Lung microvascular endothelial cell (primary cell): ENCODE measurements at regions not wholly inside any gene's neighbourhood (a gene's known extent, or its start where the extent isn't known, plus 50 kb on each side); places are given as distances from the start of the nearest gene placed in this dataset.

Source experiments
- DNase-seq, 2 donors: peaks; one replicate each; pipeline versions ENCODE4 v3.0.0 to v3.0.0-alpha.2; 2010; ENCODE audit warnings: low read depth in 2 of 2

DNA sequence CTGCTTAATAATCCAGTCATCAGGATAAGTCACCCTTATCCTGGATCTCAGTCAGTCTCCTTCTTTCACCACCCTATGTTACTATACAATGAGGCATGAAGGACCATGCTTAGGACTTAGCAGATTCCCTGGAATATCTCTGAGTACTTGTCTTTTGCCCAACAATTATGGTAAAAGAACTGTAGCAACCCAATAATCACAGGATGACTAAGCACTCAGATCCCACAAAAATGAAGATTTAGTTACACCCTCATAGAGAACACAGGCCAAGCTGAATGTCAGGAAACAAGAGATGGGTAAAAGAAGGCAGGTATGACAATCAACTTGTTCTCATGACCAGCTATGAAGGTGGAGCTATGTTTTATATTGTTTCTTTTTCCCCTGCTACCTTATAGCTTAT lies 91.4 kb downstream of the EDN1 start:
- DNase-seq: no peak

DNA sequence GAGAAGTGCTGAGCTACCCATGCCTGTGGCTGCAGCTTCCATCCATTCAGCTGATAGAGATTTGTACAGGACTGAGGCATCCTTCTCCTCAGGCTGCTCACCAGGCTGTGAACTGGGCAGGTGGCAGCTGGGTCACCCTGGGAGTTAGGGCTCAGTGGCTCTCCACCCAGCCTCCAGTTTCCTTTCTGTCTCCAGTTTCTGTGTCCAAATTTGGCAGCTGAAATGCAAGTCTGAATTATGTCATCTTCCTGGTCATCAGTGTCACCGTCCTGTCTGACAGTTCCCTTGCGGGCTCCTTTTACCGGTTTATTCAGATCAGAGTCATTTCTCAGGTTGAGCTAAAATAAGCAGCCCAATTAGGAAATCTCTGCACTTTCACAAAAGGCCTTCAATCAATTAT lies 93.3 kb downstream of the EDN1 start:
- DNase-seq: peak in 1 of 2 donors; percentile 14

DNA sequence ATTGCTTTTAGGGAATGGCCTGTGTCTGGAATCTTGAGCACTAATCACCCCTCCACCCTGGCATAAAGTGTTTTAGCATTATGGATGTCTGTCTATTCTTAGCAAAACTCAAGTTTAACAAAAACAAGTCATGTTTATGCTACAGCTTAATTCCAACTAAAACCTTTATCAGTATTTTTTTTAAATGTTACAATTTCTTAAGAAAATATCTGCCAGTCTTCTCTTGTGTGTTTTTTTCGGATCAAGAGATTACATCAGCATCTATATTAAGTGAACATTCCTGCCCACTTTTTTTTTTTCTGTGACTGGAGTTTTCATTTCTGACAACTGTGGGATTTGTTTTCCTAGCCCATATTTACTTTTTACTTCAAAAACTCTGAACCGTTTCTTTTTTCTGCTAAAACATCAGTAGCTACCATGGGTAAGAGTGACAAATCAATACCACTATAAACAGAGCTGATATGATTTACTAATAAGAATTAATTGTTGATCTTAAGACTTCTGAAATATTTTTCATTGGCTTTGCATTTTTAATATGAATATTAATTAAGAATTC lies 94.3 kb downstream of the EDN1 start:
- no peak for DNase-seq

DNA sequence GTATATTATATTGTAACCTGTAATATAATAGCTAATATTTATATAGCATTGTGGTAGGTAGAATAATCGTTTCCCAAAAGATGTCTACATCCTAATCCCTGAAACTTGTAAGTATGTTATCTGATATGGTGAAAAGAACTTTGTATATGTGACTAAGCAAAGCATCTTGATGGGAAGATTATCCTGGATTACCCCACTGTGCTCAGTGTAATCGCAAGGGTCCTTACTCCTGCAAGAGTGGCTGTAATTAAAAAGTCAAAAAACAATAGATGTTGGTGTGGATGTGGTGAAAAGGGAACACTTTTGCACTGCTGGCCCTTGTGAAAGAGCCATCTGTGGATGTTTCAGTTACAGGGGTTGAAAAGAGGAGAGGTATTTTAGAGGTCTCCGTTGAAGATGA lies 95.2 kb downstream of the EDN1 start:
- no peak for DNase-seq

DNA sequence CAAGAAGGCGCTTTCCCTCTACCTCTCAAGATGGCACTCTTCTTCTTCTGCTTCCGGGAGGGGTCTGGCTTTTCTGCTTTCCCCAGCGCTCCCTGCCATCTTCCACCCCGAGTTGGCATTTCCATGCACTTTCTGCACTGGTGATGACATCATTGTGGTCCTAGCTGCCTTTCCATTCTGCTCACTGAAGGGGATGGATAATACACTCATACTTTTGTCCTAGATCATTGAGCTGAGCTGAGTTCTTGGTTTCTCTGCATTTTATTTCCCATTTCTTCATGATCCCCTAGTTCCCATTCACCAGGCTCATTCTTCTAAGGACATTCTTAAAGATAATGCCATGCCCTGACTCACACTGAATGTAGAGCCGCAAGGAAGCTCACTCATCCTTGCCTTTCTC lies 96.7 kb downstream of the EDN1 start:
- no peak for DNase-seq

DNA sequence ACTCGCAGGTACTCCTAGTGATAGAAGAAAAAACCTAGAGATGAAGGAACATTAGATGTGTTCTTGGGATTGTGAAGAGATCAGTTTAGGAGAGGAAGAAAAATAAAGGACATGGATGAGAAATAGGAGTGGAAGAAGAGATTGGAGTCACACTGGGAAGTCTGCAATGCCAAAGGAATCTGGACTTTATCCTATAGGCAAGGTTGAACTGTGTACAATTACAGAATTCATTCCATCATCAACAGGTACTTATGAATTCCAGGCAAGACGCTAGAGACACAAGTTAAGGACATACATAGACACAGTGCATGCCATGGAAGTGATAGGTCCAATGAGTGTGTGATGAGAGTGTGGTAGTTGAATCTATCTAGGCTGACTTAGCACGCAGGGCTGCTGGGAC lies 101.3 kb downstream of the EDN1 start:
- DNase-seq: no peak

DNA sequence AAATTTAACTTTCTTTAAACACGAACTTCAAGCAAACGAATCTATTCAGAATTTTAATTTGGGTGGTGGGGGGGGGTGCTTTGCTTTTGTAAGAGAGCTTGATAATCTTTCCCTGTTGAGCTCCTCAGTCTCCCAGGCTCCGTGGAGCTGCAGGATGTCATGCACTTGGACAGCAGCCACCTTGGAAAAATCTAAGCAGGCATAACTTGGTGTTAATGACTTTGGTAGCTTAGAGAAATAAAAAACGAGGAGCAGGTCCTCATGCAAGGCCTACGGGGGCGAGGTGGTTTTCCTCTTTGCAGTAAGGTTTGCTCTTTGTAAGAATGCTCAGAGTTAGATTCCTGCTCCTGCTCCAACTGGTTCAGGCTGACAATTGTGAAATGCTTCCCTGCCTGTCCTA lies 102.3 kb downstream of the EDN1 start:
- peak in 1 of 2 donors; percentile 19 for DNase-seq

DNA sequence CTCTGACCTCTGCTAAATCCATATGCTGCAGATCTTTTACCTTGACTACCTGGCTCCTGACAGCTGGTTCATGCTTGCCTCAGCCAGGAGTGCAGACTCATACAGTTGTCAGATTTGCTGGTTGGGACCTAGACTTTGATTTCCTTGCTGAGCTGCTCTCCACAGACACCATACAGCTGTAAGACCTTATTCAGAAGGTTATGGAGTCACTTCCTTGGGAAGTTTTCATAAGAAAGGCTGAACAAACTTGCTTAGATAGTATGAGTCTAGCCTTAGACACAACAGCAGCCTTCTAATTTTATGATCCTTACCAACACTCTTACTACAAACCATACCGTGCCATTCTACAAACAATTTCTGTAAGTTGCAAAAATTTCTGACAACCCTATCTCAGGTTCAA lies 102.9 kb downstream of the EDN1 start:
- DNase-seq: peak in 1 of 2 donors; percentile 73

DNA sequence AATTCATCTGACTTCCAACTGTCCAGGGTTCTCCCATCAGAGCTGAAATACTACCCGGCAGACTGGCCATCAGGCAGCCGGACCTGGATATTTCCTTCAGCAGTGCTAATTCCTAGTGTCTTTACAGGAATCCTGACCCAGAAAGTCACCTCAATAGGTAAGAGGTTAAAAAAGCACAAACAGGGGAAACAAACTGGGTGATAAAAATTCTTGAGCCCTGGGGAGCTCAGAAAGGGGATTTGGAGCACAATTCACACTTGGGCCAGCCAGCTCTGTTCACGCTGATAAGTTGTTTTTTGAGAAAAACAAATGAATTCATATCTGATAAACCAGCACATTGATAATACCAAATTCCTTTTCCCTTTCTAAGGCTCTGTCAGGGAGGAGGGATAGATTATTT lies 104.0 kb downstream of the EDN1 start:
- DNase-seq: no peak

DNA sequence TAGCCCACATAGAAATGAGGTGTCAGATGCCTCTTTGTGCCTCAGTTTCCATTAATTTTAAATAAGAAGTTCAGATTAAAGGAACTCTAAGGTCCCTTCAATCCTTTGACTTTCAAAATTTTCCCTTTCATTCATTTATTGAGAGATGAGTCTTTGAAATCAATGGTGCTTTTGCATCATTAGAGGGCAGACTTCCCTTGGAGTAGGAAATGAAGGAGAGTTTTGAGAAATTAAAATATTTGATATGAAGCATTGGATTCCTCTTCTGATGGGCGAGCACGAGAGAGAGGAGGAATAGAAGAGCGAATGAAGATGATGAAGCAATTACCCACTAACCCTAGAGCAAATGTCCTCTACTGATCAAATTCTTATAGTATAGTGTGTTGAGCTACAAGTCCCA lies 105.7 kb downstream of the EDN1 start:
- DNase-seq: peak; percentile 15 to 47

DNA sequence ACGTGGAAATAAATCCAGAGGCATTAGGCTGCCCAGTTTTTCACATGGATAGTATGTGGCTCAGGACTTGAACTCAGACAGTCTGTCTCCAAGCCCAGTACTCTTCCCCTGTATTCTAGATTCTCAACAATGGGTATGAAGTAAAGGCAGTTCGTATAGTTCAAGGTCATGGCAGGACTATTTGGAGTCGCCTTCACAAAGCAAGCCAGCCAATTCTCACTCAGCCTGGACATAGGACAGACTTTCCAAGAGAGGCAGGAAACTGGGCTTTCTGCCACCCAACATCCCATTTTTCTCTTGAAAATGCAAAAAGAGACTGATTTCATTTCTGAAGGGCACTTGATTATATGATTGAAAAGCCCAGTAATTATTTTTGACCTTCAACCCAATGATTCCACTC lies 111.0 kb downstream of the EDN1 start:
- peak; percentile 54 to 74 for DNase-seq

DNA sequence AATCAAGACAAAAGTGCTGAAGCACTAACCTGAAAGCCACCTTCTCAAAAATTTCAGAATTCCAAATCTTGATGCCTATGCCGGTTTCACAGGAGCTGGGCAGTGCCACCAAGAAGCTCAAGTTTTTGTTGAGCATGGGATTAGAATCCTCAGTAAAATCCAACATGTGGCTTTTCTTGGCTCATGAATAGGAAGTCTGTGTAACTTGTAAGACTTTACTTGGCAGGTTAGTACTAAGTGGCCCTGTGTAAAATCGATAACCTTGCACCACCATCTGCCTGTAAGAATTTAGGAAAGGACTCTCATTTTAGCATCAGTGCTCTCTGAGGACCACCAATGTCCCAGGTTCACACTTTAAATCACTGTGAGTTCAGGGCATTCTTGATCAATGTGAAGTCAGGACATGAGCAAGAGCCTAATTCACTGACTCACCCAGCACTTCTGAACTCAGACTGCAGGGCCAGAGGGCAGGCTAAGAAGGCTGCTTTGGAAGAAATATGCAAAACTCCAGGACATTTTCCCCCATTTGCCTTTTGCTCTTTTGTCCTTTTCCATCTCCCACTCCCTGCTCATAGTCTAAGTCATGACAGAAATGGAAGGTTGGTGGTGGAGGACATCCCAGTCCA lies 113.2 kb downstream of the EDN1 start:
- DNase-seq: peak in 1 of 2 donors; percentile 58

DNA sequence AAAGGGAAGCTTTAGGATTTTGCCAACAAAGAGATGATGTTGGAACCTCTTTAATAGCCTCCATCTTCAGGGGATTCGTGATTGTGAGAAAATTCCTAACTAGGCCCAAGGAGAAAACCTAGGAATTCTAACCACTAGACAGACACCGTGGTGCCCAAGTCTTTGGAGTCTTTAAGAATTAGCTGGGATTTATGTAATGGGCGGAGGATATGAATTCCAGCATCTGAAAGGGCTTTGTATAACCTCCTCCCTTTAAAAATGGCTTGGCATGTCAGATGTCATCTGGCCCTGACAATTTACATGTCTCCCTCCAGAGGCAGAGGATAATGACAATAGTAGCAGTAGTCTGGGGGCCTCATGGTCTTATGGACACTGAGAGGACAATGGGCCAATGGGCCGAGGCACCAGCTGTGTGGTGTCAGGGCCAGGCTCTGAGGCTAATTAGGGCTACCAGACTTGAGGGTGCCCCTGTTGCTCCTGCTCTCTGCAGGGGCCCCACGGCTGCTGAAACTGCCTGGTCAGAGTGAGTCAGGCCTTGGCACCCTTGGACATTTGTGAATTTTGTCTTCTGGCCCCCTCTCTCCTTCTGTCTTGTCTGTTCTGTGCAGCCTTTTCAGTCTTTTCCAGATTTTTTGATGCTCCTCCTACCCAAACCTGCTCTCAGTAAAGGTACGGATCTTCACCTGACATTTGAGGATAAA lies 113.9 kb downstream of the EDN1 start:
- no peak for DNase-seq

DNA sequence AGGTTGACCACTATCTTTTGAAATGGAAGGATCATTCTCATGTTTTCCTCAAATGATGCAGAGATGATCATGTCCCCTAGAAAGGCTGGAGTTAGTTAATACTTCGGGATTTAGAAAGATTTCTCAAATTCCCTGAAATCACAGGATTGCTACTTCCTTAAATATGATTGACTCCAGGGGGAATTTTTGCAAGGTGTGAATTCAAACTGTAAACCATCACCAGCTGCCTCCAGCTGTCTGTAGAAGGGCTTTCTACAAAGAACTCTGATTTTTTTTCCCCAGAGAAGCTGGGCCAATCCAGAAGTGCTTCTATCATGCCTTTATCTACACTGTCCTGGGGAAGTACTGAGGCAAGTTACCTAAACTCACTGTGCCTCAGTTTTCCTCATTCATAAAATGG lies 114.5 kb downstream of the EDN1 start:
- no peak for DNase-seq

DNA sequence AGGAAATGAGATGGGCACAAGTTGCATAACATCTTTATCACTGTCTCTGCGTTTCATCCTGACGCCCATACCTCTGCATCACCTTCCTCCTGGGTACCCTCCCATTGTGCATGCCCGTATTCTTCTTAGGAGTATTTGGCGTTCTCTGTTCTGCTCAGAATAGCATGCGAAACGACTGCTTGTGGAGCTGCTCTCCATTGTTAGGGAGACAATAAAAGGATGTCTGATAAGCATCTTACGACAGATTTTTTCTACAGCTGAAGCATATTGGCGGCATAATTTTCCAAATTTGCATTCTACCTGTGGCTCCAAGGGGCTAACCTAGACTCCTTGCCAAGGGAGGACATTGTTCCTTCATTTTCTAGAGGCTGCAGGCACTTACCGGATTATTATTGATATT lies 118.6 kb downstream of the EDN1 start:
- peak in 1 of 2 donors; percentile 63 for DNase-seq

DNA sequence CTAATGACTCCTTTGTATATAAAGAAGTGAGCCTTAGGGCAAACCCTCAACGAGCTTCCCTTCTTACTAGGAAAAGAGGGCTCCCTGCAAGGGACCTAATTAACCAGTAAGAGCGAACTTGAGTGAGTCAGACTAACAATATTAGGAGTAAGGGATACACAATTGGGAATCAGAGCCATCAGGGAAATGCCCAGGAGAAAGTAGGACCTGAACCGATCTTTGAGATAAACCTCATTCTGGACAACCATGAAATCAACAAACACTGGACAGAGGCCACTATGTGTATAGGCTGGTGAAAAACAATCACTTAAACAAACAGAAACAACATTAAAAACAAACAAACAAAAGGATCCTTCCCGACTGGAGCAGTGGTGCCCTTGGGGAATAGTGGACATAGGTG lies 120.8 kb downstream of the EDN1 start:
- no peak for DNase-seq

DNA sequence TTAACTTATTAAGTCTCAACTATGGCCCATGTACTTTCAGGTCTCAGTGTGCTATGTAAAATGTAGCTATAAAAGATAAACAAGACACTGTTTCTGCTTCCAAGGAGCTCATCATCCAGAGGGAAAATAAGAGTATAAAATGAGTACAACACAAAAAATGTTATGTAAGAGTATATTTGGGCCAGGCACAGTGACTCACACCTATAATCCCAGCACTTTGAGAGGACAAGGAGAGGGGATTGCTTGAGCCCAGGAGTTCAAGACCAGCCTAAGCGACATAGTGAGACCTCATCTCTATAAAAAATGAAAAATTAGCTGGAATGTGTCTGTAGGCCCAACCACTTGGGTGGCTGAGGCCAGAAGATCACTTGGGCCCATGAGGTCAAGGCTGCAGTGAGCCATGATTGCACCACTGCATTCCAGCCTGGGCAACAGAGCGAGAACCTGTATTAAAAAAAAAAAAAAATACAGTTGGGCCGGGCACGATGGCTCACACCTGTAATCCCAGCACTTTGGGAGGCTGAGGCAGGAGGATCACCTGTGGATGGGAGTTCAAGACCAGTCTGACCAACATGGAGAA lies 124.0 kb downstream of the EDN1 start:
- DNase-seq: no peak

DNA sequence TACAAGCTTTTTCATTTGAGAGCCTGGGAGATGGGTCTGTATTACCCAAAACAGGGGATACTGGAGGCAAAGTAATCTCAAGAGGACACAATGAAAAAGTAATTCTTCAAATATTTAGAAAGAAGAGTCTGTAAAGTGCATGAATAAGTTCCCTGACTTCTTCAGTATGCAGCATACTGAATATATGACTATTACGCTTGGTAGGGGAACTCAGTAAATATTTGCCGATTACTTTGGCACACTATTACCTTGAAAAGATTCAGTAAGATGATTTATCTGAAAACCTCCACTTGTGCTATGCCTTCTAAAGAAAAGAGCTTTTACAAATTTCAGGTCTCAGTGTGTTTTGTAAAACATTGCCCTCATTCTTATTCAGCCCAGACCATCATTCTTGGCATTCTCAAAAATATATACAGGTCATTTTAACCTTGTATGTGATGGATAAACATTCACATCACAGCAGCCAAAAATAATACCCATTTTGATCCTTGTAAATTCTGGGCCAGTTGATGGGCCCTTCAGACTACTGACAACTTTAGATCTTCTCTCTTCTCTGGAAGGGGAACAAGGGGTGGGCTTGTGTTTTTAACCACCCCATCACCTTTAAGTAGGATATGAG lies 125.9 kb downstream of the EDN1 start:
- no peak for DNase-seq

DNA sequence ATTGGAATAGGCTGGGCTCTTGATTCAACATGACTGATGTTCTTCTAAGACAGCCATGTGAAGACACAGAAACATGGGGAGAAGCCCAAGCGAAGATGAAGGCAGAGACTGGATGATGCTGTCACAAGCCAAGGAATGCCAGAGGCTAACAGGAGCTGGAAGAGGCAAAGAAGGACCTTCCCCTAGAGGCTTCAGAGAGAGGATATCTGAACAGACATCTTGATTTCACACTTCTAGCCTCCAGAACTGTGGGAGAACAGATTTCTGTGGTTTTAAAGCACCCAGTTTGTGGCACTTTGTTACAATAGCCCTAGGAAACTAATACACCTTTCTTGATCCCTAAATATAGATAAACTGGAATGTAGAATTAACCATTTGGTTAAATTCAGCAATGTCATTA lies 127.0 kb downstream of the EDN1 start:
- no peak for DNase-seq

DNA sequence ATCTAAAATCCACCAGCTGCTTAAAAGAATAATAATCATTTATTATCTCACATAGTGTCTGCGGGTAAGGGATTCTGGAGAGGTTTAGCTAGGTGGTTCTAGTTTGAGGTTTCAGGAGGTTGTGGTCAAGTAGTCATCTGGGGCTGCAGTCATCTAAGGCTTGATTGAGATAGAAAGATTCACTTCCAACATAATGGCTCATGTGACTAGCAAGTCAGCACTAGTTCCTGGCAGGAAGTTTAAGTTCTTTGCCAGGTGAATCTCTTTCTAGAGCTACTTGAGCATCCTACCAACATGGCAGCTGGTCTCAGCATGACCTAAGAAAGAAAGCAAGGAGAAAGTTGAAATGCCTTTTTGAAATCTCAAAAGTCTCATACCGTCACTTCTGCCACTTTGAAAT lies 128.8 kb downstream of the EDN1 start:
- no peak for DNase-seq

DNA sequence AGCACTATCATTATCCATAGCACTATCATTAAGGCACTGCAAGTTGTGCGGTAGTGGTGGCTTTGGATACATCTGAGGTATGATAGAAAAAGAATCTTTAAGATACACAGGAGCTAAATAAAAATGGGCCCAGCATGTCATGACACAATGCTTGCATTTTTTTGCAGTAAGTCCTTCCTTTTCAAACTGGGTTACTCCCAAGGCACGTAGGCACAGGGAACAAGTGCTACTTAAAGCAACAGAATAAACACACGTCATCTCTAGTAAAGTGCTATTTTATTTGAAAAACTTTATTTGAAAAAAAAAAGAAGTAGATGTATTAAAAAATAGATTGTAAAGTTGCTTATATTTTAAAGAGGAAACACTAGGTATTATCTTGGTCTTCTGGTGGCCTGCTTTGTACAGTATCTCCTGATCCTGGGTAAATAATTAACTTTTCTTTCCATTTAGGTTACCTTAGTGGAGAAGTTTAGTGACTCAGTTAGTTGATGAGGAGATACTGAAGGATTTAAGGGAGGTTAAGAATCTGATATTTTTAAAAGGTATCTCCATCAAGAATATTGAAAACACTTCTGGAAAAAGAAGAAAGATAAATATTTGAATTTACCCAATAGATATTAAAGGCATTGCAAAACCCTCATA lies 129.6 kb downstream of the EDN1 start:
- no peak for DNase-seq

DNA sequence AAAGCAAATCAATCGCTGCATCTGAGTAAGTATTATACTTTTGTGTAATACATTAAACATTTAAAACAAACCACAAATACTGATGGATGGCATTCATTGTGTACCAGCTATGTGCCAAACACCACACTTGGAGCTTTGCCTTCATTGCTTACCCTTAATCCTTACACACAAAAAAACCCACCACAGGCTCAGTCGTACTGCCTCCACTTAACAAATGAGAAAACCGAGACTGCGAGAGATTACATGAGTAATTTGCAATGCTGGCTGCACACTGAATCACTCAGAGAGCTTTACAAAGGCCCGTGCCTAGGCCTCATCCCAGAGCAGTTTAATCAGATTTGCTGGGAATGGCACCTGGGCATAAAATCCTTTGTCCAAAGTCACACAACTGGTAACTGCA lies 130.5 kb downstream of the EDN1 start:
- DNase-seq: no peak
